GM19467 (cell line): ENCODE measurements at regions not wholly inside any gene's neighbourhood (a gene's known extent, or its start where the extent isn't known, plus 50 kb on each side); places are given as distances from the start of the nearest gene placed in this dataset.
A peak's percentile ranks its signal among the peaks of the same experiment; 100 is the strongest.

Experiments
- ATAC-seq: cut with Tn5 transposase; IDR thresholded peaks from one replicate; pipeline ENCODE4 v1.9.1; 2021; ENCODE audit warnings: mild to moderate bottlenecking, moderate library complexity; ENCODE audit not compliant: unreplicated experiment

DNA sequence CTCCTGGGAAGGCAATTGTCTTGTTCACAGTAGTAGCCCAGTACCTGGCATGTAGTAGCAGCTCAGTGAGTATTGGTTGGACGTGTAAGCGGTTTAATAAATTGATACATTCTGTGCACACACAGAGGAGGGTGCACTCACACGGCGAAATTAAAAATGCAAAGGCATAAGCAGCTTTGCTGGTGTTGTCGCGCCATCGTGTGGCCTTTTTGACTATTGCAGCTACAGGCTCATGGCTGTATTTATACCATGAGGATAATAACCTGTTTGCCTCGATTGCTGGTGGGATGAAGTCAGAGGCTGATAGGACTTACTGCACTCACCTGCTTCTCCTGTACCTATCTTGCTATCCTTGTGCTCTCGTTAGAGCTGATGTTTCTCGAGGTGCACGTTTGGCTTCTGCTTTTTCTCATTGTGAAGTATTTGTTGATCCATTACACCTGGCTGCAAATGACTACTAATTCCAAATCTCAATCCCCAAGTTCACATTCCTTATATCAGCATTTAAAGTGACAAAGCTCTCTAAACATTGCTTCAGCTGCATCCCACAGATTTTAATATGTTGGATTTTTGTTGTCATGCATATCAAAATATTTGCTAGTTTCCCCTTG is 61.5 kb downstream of the TBXT start:
- ATAC-seq = peak; percentile 79

DNA sequence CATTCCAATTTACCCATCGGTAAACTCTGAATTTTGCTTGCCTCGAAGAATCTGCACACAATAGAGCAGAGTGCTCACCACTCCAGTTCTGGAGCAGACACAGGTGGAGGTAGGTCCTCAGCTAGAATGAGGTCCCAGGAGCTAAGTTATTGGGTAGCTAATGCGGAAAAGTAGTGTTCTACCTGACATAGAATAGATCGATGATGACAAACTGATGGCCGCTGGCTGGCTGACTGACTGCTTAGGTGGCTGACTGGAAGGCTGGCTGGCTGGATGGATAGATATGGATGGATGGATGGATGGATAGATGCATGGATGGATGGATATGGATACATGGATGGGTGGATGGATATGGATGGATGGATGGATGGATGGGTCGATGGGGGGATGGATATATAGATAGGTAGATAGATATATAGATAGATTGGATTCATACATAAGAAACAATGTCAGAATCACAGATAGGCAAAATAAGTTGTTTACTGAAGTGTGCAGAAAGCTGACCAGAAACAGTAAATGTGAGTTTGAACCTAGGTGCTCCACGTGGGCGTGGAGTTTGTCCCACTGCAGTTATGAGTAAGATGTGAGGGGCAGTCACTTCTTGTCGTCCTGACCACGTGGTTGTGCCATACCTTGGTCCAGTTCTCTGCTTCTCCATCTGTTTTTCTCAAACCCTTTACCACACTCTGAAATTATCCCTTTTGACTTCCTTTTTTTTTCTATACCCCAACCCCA is 62.1 kb downstream of the TBXT start:
- no peak for ATAC-seq

DNA sequence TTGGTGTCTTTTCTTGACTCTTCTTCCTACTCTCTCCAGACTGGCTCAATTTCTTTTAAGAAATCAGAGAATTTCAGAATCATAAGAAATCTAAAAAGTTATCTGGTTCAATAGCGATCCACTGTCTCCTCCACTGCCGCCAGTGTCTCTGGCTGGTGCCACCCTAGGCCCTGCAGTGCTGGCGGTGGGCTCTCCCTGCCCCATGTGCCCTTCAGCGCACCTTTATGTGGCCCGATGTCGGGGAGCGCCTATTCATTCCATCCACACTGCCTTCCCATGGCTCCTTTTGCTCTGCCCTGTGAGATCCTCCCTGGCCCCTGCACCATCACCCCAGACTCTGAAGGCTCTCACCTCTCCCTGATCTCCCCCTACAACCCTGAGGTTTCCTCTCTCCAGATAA is 62.8 kb downstream of the TBXT start:
- no peak for ATAC-seq

DNA sequence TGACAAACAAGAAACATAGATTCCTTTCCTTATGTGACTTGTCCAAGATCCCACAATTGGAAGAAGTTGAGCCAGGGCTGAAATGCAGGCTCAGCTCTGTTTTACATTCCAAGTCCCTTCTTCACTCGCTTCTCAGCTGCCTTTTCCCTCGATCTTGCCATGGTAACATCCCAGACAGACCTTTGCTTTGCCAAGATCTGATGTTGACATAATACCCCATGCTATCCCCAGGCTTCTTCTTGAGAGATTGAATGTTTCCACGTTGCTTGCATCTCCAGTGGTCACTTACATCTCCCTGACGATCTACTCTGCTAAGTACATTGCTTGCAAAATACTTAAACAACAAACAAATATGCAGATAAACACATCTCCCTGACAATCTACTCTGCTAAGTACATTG is 63.5 kb downstream of the TBXT start:
- ATAC-seq = no peak

DNA sequence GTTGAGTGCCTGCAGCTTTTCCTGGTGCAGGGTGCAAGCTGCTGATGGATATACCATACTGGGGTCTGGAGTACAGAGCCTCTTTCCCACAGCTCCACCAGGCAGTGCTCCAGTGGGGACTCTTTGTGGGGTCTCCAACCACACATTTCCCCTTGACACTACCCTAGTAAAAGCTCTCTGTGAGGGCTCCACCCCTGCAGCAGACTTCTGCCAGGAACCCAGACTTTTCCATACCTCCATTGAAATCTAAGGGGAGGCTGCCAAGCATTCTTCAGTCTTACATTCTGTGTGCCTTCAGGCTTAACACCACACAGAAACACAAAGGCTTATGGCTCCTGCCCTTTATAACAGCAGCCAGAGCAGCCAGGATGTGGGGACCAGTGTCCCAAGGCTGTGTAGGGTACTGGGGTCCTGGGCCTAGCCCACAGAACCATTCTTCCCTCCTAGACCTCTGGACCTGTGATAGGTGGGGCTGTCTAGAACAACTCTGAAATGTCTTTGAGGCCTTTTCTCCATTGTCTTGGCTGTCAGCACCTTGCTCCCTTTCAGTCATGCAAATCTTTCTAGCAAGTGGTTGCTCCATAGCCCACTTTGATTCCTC is 65.7 kb downstream of the TBXT start:
- ATAC-seq = no peak

DNA sequence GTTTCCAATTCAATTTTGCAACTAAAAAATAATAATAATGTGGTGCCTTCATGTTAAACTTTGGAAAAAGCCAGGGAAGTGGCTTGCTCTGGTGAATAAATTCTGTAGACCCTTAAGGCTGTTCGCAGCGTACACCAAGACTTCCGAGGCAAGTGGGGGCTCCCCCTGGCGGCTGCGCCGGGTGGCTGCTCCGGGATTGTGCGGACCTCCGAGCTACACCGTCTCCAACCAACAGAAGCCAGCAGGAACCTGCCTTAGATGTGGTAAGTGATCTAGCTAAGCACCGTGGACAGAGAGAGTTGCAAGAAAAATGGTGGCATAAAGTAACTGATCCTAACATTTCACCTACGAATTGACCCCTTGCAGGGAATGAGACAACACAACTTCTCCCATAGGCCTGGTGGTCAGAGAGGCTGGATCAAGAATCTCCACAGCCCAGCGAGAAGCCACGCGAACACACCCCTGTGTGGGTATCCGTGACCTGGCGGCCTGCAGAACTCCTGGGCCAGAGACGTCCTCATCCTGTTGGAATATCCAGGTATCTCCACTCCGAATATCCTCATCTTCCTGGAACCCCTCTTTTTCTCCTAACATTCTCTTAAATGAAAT is 69.6 kb downstream of the TBXT start:
- ATAC-seq = peak; percentile 85

DNA sequence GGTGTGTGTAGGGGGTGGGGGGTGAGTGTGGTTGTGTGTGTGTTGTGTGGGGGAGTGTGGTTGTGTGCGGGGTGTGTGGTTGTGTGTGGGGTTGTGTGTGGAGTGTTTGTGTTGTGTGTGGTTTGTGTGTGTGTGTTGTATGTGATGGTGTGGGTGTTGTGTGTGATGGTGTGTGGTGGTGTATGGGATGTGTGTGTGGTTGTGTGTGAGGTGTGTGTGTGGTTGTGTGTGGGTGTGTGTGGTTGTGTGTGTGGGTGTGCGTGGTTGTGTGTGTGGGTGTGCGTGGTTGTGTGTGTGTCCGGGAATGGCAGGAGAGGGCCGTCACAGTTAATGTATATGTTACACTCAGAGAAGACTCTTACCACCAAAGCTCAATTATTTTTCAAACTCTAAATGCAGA is 79.8 kb downstream of the TBXT start:
- ATAC-seq = no peak

DNA sequence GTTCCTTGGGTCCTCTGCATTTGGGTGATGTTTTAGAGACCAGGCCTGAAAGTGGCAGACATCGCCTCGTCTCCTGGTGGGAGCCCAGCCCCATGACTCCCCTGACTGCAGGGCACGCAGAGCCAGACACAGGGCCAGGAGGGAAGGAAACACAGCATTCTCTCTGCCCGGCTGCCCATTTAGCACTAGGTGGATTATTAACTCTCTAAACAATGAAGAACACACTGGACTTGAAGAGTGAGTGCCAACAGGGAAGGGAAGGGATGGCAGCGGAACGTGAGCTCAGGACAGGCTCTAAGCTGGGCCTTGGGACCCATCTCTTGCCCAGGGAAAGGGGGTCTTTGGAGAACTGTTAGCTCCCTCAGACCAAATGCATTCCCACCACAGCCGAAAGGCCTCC is 80.4 kb downstream of the TBXT start:
- no peak for ATAC-seq

DNA sequence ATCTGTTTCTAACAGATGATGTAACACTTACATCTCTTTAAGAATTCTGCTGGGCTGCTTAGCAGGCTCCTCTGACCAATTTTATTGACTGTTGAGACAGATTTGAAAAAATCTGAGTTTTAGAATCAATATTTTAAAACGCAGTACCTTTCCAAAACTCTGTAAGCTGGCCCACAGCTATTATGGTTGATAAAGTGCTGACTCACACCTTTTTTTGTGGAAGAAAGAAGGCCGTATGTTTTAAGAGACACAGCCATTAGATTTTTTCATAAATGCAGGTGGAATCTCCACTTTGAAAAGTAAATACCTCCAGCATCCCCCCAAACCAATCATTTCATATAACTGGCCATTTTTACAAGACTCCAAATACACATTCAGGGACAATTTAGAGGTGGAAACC is 82.2 kb downstream of the TBXT start:
- no peak for ATAC-seq

DNA sequence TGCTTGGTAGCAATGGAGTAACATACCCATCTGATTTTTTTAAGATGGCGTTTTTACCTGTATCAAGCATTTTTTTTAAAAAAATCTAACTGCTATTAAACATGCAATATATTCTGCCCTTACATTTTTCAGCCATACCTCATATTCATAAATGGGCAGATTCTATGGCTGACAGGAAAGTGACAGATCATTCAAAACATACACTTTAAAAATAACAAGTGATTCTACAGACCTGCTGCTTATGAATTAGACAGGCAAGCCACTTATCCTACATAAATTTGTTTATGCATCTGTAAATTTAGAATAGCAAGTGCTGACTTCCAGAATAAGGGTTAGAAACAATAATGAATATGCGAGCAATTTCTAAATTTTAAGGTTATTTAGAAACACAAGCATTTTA is 82.7 kb downstream of the TBXT start:
- ATAC-seq = no peak

DNA sequence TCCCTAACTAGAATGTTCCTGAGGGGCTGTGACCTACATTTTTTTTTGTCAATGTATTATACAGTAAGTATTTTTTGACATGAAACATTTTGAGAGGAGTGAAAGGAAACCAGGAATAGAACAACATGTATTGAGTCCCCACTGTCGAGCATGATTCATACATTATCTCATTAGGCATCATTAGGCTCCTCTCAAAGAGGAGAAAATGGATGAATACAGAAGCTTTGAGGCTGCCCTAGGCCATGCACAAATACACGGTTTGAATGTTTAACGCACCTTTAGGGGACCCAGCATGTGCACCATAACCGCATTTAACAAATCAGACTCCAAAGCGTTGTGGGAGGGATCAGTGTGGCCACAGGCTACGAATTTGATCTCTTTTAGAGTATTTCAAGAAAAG is 87.8 kb downstream of the TBXT start:
- ATAC-seq = no peak

DNA sequence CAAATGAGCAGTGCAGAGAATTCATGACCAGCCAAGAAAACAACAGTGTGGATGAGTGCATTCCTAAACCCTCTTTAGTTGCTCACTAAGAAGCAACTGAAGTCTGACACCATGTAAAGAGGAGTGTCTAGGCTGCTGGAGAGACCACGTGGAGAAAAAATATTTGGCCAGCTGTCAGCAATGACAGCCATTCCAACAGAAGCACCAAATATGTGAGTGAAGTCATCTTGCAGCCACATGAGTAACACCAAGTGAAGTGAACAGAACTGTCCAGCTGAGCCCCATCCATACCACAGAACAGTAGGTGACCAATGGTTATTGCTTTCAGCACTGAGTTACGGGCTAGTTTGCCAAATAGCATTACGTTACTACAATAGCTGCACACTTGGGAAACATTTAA is 89.4 kb downstream of the TBXT start:
- no peak for ATAC-seq

DNA sequence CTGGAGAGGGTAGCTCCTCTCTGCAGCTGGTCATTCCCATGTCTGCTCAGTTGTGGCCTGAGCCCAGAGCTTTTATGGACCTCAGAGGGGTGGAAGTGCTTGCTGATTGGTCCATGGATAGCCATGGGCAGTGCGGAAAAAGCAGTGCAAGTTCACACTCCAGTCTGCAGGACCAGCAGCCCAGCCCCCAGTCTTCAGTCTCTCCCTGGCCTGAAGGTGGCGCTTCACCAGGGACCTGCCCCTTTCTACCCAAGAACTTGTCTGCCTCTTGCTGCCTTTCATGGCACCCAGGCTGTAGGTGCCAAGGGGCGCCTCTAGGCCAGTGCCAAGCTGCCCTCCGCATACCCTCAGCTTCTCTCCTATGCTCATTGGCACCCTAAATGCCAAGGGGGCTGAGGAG is 91.0 kb downstream of the TBXT start:
- no peak for ATAC-seq

DNA sequence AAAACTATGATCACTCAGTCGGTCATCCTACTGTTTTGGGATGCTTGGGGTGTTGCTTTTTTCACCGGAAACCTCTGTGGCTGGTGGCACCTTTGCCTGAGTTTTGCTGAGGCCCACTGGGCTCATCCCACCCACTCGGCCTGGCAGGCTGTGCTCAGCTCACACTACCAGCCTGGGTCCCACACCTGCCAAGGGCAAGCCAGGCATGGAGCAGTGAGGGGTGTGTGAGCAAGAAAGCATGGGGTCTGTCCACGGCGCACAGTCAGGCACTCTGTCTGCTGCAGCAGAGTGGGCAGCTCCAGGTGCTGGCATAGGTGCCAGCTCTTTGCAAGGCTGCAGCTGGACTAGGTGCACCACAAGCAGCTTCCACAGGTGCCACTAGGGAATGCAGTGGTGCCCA is 91.7 kb downstream of the TBXT start:
- no peak for ATAC-seq

DNA sequence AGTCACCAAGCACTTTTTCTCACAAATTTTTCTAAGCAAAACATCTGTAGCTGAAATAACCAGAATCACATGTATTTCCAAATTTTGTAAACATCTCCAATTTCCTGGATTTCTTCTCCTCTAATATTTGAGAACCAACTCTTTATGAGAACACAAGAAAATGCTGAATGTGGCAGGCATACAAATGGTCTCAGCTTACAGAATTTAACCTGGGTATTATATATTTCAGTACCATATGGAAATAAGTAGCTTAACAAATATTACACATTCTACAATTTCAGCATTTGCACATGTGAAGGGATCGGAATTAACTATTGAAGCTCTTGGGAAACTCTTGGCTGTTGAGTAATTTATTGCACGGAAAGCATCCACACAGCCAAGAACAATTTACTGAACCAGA is 92.5 kb downstream of the TBXT start:
- ATAC-seq = no peak

DNA sequence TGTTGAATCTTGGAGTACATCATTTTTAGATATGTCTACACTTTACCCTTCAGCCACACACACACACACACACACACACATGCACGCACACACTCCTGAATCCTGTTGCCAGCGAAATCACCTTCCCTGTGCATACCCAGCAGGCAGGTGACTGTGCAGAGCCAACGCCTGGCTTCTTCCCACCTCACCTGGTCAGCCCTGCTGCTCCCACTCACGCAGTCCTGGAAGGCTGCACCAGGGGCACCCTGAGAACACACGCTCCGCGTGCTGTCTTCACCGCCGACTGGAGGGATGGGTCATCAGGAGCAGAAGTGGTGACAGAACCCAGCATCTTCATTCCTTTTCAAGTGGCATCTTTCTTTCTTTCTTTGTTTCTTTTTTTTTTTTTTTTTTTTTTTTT is 94.6 kb downstream of the TBXT start:
- no peak for ATAC-seq

DNA sequence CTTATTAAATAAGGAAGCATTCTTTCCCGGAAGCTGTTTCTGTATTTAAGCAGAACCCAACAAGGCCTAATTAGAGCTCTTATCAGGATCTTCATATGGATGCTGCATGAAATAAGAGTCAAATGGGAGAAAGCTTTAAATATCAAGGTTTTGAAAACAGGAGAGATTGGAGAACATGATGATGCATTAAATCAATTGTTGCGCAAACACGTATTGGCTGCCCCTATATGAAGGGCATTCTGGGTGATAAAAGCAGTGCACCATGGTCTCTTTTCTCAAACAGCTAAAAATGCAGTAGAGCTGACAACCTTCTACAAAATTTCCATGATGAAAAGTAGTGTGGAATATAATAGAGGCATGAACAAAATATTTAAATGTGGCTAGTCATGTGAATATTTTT is 98.9 kb downstream of the TBXT start:
- no peak for ATAC-seq

DNA sequence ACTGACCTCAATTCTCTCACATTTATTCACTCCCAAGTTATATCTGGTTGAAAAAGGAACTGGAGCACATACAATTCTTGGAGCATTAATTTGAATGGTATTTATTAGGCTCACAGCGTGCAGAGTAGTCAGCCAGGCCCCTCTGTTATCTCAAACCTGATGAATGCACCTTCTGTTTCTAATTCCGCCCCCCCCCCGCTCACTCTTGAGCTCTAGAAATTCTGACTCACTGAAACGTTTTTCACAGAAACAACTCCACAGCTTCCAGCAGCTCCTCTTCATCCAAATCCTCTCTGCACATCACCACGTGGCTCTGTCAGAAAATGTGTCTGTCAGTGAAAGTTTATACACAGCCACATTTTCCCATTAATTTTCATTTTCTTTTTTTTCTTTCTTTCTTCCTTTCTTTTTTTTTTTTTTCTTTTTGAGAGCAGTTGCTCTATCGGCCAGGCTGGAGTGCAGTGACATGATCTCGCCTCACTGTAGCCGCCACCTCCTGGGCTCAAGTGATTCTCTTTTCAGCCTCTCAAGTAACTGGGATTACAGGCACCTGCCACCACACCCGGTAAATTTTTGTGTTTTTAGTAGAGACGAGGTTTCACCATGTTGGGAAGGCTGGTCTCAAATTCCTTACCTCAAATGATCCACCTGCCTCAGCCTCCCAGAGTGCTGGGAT is 109.4 kb downstream of the TBXT start:
- ATAC-seq = no peak

DNA sequence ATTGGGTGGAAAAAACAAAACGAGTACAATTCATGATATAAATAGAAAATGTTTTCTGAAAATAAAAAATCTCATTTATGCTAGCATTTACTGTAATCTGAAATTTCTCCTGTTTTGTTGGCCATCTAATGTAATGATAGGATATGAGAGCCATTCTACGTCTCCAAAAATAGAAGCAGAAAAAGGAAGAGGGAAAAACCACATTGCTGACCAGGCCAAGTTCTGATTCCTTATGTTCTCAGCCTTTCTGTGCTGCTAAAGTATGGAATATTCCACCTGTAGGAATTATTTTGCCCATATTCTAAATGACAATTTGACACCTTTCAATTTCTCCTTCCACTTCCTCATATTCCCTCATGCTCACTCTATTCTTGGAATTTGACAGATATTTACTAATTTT is 110.2 kb downstream of the TBXT start:
- no peak for ATAC-seq

DNA sequence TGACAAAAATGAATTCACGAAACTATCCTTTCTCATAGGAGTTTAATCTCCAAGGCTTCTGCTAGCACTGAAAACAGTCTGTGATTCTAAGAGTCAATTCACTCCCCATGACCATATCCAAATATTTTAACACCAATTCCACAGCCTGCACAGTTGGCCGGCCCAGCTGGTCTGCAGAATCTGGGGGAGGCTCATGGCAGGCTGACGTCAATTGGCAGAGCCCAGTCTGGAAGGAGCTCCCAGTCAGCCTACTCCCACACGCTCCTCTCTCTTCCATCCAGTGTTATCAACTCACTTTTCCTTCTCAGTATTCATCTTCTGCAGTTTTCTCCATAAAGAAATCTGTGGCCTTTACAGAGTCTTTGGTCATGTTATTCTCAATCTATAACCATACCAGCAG is 111.0 kb downstream of the TBXT start:
- no peak for ATAC-seq

DNA sequence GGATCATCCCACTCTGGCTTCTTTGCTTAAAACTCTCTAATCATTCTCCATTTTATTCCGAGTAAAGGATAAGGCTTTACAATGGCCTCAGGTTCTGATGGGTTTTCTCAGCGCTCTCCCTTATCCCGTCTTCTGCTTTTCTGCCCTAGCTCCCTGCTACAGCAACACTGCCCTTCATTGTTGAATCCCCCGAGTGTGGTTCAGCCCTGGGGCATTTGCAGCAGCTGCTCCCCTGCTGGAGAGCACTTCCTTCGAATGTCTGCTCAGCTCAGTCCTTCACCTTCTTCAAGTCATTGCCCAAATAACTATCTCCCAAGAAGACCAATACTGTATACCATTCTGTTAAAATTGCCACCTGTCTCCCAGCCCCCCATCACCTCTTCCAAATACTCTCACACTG is 111.8 kb downstream of the TBXT start:
- no peak for ATAC-seq

DNA sequence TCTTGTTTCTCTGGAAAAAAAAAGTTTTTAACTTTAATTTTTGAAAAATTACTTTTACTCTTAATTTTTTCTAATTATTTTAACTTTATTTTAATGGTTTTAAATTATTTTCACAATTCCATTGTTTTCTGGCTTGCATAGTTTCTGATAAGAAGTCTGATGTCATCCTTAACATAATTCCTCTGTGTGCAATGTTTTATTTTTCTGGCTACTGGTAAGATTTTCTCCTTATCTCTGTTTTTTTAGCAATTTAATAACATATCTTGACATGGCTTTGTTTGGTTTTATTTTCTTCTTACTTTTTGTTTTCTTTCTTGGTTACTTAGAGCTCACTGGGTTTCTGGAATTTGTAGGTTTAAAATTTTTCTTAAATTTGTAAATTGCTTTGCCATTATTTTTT is 114.8 kb downstream of the TBXT start:
- ATAC-seq = no peak
